ENCODE measurements at regions not wholly inside any gene's neighbourhood (a gene's known extent, or its start where the extent isn't known, plus 50 kb on each side); places are given as distances from the start of the nearest gene placed in this dataset.

DNA sequence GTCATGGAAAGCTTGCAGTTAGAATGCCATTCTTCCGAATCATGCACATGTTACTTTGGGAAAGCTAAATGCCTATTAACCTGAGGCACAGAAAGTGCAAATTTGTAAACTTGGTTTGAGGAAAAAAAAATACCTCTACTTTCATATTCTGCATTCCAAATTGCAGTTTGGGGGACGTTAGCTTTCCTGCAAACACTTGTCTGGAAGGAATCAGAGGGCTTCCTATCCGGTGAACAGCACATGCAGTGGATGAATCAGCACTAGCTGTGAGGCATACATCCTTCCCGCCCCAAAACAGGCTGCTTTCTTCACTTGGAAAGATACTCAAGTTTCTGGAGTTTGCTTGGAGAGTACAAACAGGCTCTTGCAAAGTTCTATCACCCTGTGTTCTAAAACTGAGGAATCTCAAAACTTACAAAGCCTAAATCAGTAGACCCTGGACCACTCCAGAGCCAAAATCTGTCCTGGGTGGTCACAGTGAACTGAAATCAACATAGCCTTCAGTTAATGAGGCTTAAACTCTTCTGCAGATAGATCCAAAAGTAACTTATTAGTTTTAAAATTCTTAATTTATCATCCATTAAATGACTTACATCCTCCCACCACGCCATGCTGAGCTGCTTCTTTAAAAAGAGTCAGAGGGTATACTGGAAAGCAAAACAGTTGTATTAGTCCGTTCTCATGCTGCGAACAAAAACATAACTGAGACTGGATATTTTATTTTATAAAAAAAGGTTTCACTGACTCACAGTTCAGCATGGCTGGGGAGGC, 802.3 kb upstream of the ARGLU1 start:
- DNase-seq, result no peak

DNA sequence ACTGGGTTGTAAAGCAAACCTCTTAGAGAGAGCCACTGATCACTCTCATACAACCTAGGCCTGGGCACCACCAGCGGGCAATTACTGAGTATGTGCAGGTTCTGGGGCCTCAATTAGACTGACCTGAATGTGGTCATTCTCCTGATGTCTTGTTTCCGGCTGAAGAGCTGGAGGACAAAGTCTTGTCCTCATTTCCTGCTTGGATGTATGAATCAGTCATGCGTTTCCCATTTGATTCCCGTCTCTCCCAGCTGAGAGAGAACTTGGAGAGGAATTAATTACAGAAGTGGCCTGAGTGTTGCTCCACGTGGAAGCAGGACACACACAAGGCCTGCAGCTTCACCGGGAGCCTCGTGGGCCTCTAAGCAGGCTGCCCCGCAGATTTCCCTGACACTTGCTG, 799.3 kb upstream of the ARGLU1 start:
- no peak for DNase-seq

DNA sequence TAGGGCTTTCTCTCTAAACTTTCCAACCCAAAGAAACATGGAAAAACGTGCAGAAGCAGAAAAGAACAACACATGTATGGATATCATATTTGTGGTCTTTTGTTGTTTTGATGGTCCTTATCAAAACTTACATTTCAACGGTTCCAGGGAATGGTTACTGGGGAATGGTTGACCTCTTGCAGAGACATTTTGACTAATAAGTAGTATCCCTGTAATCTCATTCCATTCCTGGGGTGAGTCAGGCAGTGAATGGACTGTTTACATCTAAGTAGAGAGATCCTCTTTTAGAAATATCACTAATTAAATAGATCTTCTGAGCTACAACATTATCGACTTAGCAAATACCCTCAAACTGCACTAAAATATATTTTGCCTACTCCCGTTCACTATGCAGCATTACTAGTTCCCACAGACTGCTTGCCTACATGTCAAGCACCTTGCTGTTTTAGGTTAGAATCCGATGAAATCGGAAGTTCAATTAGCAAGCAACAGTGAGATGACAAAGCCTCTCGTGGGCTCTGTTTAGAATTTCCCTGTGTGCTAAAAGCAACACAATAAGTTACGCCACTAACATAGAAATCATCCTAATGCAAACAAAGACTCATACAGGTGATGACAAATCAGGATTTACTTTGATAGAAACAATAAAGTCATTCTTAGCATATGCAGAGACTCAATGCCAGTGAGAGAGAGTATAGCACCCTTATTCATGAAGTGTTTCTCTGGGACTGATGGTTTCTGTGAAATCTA, 797.7 kb upstream of the ARGLU1 start:
- DNase-seq, result no peak

DNA sequence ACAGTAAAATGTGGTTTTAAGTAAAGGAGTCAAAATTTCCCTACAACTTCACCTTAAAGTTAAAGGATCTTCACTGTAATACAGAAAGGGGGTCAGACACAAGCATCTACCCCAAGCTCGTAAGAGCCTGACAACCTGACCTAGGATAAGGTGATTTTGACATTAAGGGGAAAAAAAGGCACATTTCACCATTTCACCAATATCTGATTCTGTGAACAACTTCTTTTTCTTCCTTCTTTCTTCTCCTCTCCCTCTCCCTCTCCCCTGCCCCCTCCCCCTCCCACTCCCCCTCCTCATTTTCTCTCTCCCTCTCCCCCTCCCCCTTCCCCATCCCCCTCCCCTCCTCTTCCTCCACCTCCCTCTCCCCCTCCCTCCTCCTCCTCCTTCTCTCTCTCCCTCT, 796.7 kb upstream of the ARGLU1 start:
- no peak for DNase-seq

DNA sequence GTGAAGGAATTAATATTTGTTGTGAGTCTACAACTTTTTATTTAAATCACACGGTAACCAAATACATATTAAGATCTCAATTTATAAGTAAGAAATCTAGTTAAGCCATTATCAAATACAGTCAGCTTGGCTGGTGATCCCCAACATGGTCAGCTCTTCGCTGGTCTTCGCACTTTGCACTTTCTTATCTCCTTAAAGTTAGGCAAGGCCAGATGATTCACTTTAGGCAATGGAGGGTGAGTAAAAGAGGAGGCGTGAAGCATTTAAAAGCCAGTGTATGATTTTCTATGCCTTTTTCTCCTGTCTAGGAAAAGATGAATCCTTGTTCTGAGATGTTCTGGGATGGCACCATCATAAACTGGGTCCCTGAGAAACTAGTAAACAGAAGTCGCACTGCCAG, 793.7 kb upstream of the ARGLU1 start:
- no peak for DNase-seq

DNA sequence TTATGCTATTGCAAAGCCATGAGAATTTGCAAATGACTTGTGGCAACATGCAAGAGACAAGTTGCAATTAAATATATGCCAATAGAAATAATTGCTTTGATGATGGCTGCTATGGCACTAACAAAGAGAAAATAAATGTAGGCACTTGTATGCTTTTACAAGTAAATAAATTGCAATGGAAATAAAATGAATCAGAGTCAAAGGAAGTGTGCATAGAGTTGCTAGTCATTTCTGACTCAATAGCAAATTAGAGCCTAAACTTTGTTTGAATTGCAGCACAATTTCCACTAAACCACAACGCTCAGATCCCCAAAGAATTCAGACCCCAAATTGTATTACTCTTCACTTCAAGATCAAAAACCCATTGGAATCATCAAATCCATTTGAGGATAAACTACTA, 792.1 kb upstream of the ARGLU1 start:
- DNase-seq, result no peak

DNA sequence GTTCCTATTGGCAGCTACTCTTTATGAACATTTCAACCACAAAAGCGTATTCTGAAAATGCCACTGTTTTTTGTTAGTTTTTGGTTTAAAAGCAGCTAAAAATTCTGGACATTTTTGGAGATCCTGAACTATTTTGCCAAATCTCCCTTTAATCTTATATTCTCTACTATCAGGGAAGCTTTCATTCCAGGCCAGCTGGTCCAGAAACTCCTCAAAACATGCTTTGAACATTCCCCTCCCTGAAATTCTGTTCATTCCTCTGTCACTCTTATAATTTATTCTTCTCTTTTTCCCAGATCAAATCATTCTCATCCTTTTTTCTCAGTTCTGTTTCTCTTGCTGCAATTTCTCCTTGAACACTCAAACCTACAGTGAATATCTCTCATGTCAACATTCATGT, 790.9 kb upstream of the ARGLU1 start:
- no peak for DNase-seq

DNA sequence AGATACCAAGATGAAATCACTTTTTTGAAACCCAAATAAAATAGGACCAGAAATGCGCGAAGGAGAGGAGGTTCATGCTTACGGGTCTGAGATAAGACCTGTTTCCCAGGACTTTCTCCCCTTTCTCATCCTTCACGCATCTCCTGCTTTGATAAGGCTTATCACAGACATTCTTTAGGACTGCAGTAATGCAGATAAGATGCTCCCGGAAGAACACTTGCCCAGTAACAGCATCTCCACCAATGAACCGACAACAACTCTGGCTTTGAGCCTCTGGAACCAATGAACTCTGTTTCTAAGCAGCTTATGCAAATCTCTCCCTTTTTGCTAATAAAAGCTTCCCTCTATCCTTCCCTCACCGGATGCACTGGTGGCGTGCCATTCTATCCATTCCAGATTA, 783.4 kb upstream of the ARGLU1 start:
- DNase-seq, result no peak

DNA sequence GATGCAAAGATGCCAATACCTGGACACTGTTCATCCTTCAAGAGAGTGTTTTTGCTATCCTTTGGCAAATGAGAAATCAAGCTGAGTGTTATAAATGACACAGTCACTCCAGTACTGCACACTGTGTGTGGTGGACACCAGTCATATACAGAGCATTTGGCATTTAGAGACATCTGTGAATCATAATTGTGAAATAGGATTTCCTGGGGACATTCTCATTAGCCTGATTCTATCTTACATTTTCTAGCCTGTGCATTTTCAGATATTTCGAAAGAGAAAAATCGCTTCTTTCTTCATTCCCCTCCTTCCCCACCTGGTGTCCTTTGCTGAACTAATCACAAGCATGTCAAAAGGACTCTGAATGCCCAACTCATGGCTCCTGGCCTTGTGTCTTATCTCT, 781.0 kb upstream of the ARGLU1 start:
- no peak for DNase-seq

DNA sequence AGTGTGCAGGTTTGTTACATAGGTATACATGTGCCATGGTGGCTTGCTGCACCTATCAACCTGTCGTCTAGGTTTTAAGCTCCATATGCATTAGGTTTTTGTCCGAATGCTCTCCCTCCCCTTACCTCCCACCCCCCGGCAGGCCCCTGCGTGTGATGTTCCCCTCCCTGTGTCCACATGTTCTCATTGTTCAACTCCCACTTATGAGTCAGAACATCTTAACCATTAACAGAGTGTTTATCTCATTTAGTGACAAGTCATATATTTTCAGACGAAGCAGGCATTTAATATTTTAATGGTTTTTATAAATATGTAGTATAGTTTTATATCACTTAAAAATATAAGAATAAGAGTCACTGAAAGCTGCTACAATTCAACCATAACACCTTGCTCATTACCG, 780.5 kb upstream of the ARGLU1 start:
- DNase-seq, result no peak

DNA sequence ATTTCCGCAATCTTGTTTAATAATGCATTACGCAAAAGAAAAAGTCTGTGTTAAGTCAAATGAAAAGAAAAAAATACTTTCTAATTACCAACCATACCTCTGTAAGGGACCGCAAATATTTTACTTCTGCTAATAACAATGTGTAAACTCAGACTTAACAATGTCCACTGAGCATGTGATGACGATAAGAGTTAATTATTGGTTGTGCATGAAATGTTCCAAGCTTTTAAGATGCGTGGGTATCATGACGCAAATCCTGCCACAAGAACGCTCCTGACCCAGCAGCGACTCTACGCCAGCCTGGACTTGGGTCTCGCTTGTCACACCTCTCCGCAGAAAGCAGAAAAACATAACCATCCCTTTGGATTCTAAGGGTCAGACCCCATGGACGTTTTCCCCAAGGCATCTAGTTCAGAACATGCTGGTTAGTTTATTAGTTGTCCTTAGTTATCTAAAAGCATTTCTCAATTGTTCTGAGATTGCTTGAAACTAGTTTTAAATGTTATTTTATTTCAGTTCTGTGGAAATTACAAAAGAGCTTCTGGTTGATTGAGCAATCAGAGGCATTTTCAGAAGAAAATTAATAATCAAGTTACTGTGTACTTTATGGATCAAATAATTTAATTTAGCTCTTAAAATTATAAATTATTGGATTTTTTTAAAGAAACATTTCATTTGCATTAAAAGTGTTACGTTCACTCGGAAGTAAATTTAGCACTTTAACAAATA, 779.9 kb upstream of the ARGLU1 start:
- no peak for DNase-seq

DNA sequence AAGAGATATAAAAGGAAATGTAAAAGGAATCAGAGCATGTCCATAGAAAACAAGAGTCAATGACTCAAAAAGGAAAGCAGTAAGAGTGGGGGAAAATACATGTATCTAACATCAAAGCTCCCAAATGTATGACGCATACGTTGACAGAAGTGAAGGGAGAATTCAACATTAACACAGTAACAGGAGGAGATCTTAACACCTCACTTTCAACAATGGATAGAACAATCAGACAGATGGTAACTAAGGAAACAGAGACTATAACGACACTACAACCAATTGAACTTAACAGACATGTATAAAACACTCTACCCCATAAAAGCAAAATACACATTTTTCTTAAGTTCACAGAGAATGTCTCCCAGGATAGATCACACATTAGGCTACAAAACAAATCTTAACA, 774.8 kb upstream of the ARGLU1 start:
- DNase-seq, result no peak

DNA sequence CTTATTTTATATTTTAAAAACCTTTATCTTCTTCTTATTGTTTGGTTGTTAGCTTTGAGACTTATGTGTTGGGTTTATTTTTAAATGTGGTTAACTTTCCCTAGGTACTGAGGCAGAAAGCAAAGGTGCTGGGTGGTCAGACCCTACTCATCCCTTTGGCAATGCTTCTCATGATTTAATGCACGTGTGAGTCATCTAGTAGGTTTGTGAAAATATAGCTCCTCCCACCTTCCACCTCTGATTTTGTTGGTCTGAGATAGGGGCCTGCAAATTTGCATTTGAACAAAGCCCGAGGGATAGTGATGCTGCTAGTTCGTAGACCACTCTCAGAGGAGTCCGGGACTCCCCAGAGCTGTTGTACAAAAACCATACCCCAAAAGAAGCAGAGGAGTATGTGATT, 771.3 kb upstream of the ARGLU1 start:
- no peak for DNase-seq

DNA sequence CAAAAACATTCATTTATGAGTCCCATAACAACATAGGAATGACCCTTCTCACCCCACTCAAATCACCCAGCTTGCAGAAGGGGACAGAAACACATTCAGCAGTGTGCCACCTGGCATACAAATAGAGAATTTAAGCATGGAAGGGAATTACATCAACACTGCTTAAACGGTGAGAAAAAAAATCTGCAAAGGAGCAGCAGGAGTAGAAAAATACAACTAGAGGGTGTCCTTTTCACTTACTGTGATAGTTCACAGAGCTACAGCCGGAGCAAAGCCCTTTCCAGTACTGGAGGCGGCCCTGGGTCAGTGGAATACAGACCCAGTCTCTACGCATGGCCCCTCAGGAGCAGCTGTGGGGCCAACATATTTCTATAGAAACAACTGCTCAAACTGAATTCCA, 764.3 kb upstream of the ARGLU1 start:
- no peak for DNase-seq

DNA sequence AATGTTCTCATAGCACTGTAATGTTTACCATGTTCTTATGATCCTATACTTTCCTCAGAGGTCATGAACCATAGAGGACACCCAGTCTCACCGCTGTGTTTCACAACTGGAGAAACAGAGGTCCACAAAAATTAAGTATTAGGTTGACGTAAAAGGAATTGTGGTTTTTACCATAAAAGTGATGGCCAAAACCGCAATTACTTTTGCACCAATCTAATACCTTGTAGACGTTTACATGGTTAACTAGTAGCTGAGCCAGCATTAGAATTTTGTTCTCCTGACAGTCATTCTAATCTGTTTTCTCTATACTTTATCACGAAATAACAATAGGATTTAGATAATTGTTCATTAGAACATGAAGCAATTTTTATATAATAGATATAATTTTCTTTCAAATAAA, 763.4 kb upstream of the ARGLU1 start:
- DNase-seq, result no peak

DNA sequence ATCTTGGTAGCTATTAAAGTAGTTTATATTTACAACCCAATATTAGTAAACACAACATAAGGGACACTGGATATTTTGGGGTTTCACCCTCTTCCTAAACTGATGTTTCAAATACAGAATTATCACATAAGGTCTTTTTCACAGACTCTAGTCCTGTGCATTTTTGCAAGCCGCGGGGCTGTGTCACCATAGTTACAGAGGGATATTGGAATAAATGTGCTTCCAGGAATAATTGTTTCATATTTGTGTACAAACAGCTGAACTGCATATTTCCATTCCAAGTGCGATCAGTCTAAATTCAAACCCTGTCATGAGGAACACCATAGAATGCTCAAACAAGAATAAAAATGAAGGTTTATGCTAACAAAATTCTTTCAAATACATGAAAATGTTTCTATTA, 762.5 kb upstream of the ARGLU1 start:
- no peak for DNase-seq

DNA sequence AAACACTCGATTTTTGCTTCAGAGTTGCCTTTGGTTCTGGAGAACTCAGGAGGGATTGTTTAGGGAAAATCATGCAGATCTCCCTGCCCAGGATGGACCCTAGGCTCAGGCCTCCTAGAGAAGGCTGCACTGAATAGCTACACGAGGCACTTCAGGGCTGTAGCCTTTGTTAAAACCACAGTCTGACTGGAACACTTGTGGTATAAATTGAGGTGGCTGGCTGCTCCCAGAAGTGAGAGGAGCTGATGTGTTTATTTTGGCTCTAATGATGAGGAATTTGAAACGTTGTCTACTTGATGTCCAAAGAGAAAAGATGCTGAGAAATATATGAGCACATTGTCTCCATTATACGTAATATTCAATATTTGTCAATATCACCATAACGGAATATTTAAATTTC, 762.1 kb upstream of the ARGLU1 start:
- DNase-seq, result peak; percentile 91

DNA sequence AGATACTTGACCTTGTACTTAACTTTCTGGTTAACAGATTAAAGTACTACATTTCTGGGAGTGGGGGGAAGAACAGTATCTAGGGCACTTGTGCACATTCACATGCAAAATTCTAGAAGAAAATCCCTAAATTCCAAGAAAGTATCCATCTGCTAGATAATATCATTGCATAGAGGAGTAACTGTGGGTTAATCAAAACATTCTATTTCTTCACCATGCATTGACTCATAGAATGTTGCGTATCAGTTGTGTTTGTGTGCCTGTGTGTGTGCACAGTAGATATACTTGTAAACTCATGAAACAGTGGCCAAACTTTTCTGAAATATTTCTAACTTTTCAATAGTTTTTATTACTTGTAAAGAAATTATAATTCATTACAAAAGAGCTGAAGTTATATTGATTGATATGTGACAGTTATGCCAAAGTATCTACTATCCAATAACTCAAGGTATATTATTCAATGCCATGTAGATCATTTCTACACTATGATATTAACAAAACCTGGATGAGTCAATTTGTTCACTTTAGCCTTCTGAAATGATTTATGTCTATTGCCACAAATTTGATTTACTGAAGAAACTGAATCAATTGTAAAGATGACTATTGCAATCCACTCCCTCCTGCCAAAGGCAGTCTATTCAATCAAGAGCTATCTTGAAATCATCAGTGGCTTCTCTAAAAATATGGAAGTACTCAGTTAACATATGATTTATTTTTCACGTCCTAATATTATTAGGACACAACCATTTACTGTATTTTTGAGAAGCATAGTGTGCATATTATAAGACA, 756.7 kb upstream of the ARGLU1 start:
- no peak for DNase-seq

DNA sequence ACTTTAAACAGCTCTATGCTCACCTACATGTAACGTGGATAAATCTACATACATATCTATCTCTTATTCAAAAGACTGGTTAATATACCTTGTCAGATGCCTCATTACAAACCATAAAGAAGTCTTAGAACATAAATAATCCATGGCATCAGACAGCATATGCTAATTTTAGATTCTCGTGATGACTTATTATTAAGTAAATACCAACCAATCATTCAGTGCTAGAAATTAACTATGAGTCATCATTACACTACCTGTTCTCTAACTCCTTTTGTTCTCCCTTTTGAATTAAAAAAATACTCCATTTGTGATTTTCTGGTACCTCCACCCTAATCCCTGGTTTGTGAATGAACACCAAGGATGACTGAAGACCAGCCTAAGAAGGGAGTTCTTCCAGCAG, 754.3 kb upstream of the ARGLU1 start:
- no peak for DNase-seq

DNA sequence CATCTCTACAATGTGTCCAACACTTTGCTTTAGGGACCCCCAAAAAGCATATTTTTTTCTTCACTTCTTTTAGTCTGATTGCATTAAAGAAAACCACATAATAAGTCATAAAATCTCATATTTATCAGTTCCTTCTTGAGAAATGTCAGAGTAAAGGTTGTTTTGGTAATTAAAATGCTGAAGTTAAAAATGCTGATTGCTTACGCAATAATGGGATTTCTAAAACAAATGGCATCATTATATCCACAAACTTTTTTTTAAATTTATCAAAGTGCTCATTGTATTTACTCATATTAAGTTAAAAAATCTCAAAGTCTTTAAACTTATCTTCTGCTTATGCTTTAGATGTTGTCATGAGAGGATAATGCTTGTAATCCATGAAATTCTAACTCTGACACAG, 737.2 kb upstream of the ARGLU1 start:
- no peak for DNase-seq

DNA sequence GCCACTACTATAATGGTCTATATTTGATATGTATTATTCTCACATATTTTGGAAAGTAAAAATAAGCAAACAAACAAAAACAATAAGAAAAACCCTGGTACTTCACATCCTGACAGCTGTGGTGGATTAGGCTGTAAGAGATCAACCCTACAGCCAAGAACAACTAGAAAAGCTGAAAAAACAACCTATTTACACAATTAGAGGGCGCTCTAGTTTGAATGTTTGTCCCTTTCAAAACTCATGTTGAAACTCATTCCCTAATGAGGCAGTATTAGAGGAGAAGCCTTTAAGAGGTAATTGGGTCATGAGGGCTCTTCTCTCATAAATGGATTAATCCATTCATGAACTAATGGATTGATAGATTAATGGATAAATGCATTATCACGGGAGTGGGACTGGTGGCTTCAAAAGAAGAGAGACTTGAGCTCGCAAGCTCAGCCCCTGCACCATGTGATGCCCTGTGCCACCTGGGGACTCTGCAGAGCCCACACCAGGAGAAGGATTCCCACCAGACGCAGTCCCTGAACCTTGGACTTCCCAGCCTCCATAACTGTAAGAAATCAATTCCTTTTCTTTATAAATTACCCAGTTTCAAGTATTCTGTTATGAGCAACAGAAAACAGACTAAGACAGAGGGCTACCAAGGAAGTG, 733.9 kb upstream of the ARGLU1 start:
- DNase-seq, result no peak

DNA sequence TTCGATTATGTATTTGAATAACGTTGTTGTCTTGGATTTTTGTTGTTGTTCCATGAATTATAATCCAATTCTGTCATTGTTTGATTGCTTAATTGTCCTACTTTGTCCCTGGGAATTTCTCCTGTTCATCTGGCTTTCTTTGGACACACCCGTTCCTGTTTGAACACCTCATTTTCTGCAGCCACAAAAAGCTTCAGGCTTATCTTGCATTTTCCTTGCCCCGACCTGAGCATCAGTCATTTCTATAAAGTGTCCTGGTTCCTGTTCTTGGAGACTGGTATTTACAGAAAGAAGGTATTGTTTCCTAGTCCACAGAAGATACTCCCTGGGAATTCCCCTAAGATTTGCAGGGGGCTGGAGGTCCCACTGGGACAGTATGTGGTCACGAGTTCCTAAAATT, 731.8 kb upstream of the ARGLU1 start:
- DNase-seq, result no peak

DNA sequence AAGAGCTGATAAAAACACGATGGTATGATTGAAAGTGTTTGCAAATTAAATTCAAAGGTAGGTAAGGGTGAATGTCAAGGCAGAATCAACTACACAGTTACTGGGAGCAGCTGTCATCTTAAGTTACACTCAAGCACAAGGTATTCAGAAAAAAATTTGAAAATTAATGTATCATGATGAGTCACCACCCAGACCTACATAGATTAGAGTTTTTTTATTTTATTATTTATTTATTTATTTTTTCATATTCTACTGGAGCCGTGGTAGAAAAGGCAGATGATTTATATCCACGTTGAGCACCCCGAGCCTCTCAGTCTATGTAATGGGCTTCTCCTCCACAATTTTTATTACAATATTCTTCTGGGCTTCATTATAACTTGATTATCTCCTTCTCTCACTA, 728.9 kb upstream of the ARGLU1 start:
- no peak for DNase-seq
